NCI-H2029 (cell line): ENCODE measurements at regions not wholly inside any gene's neighbourhood (a gene's known extent, or its start where the extent isn't known, plus 50 kb on each side); places are given as distances from the start of the nearest gene placed in this dataset.

Experiments used
- DNase-seq: peaks from one replicate; lab custom pipeline; 2025; lab: John Stamatoyannopoulos, UW

GRCh38 chr2:55102056-55102812 is 52.0 kb upstream of the RTN4 start:
- DNase-seq, result no peak

DNA sequence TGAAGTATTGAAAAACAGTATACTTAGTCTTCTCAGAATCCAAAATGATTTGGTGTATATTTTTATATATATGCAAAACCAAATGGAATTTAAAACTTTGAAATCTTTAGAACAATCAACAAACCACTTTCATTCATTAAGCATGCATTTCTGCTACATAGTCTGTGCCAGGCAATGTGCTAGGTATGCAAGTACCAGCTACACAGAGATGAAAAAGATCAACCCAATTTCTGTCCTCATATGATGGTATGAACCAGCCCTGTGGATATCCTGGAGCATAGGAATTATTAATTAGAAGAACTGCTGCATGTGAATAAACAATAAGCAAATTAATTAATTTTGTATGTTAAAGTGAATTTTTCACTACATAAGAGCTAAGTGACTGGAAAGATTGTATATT is 51.2 kb upstream of the RTN4 start:
- DNase-seq, result no peak

- DNase-seq, result no peak
Observed at GRCh38 chr2:55099878-55100820, 49.9 kb upstream of the RTN4 start.
